GM21528 (cell line): ENCODE measurements at regions not wholly inside any gene's neighbourhood (a gene's known extent, or its start where the extent isn't known, plus 50 kb on each side); places are given as distances from the start of the nearest gene placed in this dataset.
"Not testable (repeated sequence)": the region's sequence is repeated elsewhere in the genome, so short reads cannot be mapped to it uniquely, and the experiment has no call there.

ENCODE experiments used
- ATAC-seq: cut with Tn5 transposase; IDR thresholded peaks from one replicate; pipeline ENCODE4 v1.9.1; 2021; ENCODE audit warnings: mild to moderate bottlenecking, moderate library complexity; ENCODE audit not compliant: unreplicated experiment, low FRiP score

DNA sequence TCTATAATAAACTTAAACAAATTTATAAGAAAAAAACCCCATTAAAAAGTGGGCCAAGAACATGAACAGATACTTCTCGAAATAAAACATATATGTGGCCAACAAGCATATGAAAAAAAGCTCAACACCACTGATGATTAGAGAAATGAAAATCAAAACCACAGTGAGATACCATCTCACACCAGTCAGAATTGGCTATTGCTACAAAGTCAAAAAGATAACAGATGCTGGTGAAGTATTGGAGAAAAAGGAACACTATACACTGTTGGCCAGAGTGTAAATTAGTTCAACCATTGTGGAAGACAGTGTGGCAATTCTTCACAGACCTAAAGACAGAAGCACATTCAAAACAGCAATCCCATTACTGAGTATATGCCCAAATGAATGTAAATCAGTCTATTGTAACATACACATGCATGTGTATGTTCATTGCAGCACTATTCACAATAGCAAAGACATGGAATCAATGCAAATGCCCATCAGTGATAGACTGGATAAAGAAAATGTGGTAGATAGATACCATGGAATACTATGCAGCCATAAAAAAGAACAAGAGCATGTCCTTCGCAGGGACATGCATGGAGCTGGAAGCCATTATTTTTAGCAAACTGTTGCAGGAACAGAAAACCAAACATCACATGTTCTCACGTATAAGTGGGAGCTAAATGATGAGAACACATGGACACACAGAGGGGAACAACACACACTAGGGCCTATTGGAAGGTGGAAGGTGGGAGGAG, 313.4 kb downstream of the GATA3 start:
- not testable (repeated sequence) for ATAC-seq

DNA sequence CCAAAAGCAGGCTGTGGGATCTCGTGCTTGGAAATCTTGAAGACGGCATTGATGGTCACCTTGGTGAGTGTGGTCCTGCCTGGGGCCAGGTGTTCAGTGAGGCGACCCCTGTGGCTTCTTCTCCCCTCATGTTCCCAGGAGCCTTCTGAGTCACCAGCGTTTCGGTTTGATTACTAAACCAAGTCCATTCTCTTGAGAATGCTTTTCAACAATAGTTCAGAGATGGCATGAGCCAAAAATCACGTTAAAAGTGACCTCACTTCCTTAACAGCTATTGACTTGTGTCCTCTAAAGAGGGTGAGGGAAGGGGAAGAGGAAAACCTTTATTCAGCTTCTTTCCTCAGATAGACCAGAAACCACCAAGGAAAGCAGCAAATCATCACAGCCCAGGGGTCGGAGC, 315.2 kb downstream of the GATA3 start:
- no peak for ATAC-seq

DNA sequence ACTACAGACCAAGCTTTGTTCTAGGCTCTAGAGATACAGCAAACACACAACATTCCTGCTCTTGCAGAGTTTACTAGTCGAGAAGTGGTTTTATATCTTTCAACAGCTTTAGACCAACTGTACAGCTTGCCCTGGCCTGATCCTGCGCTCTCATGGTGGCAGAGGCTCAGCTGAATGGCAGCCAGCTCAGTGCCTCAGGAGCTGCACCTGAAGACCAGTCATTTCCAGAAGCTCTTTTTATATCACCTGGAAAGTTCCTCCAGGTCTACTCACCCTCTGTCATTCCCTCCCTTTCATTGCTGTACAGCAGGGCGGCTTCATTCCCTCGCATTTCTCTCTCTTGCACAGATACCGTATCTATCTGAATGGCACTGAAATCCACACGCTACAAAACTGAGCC, 319.8 kb downstream of the GATA3 start:
- no peak for ATAC-seq

DNA sequence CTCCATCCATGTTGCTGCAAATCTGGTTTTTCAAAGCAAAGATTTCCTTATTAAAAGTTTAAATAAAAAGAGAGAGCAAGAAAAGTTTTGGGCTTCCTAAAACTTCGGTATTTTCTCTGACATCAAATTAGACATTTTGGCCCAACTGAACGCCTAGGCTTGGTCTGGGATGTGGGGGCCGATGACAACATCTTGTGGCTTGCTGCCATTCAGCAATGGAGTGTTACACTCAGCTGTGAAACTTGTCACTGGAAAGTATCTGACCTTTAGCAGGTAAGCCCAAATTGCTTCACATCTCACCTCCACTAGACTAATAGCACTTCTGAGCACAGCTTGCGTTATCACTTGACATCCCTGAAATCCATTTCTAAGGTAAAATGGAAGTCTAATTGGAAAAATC, 320.6 kb downstream of the GATA3 start:
- no peak for ATAC-seq

DNA sequence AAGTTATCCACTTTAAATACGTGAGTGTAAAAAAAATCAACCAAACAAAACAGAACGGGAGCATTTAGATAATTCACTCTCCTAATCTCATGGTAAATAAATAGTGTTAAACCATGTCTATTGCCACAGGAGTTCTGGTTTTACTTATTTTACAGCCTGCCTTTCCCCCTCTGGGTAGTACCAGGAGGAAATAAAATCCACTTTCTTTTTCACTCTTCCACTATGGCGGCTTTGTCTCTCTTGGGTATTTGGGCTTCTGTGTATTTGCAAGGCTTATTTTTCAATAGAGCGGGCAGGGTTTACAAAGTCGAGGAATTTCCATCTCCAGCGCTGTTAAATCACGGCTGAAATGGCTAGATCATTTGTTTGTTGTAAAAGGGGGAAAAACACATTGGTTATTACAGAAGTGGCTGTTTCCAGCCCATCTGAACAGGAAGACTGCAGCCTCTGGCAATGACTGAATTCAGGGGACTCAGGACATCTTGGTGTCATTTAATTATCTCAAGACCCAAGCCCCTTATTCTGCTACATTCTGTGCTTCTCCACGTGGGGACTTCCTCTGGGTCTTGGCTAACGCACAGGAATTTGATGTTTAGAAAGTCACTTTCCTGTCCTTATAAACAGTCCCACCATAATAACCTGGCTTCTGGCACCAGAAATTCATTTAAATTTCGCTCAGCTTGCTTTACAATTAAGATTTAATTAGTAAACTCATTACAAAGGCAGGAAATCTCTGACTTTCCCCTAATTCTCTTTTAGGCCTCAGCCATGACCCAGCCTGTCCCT, 323.9 kb downstream of the GATA3 start:
- ATAC-seq, result no peak

DNA sequence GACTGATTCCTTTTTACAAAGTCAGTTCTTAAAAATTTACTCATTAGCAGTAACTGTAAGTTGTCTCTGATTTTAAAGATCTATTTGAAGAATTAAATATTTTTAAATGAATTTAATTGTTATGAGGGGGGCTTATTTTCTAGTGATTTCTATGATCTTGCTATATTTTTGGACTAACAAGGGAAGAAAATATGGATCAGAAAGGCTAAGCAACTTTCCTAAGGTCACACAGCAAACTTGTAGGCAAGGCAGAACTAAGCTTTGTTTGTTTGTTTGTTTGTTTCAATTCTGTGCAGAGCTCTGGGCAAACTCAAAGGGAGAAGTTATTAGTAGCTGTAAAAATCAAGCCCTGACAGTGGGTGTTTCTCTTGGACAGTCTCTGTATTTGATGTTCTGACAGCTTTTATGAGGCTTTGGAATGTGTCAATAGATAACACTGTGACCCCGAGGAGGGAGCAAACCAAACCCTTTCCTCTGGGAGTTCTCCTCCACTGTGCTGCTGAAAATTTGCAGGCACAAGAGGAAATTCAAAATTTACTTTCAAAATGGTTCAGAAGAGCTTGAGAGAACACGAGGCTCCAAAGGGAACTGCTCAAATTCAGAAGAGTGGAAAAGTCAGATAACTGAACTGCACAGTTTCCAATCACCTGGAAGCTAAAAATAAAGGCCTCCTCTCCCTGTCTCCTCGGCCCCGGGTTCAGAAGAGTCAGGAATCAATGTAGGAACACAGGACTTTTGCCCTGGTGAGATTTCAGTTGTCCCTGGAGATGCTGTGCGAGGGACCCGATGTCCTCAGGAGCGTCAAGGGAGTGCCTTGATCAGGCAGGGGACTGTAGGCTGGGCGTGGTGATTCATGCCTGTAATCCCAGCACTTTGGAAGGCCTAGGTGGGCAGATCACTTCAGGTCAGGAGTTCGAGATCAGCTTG, 325.7 kb downstream of the GATA3 start:
- ATAC-seq, result no peak

DNA sequence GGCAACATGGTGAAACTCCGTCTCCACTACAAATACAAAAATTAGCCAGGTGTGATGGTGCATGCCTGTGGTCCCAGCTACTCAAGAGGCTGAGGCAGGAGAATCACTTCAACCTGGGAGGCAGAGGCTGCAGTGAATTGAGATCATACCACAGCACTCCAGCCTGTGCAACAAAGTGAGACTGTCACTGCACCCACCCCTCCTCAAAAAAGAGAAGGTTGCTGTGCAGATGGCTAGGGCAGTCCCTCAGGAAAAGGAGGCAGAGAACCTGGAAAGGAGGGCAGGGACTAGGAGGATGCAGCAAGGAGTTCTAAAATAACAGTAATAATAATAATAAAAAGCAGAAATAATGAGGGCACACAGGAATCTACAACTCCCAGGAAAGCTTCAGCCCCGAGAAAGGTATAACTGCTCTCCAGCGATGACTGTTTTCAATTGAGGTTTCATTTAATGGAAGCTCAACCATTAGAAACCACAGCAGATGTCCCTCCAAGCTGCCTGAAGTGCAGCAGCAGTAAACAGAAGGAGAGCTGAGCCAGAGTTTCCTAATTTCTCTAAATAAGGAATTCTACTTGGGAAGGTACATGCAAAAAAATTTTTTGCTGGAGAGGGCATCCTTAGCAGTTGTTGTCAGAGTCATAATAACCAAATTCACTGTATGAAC, 326.5 kb downstream of the GATA3 start:
- no peak for ATAC-seq

DNA sequence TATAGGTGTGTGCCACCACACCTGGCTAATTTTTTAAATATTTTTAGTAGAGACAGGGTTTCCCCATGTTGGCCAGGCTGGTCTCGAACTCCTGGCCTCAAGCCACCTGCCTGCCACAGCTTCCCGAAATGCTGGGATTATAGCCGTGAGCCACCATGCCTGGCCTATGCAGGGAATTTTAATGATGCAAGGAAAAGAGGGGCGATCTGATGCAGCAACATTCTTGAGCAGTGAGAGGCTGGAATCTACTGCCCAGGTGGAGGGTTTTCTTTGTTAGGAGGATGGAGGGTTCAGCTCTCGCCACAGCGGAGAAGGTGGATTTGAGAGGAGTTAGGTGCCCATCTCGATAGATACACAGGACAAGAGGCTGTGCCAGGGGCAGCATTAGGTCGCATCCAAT, 332.3 kb downstream of the GATA3 start:
- ATAC-seq, result no peak

DNA sequence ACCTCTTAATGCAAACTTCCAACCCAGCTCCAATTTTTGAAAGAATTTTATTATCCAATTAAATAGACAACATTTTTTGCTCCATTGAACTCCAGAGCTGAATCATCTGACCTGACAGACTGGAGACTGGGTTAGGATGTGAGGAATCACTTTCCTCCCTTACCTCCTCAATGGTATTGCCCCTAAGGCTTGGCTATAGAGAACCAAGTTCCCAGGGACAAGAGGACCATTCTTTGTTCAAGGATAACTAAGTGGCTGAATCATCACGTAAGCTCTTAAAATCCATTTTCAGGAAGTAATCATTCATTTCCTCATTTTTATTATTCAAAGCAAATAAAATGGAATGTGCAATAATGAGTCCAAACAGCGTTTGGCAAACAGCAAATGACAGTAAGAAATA, 335.1 kb downstream of the GATA3 start:
- no peak for ATAC-seq

DNA sequence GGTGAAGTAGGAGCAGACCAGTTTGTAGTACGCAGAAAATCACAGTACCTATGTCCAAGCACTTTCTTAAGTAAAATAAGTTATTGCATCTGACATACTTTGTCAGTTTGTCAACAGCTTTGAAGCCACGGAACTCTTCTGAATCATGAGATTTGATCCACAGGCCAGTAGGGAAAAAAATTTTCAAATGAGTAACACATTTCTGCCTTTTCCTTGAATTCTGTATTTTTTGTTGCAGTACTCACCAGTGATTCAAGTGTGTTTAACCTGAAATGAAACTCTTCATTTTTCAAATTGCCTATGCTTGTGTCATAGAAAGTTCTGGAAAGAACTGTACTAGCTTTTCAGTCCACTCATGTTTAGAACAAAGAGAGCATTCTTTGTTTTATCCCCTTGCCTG, 337.7 kb downstream of the GATA3 start:
- ATAC-seq, result no peak

DNA sequence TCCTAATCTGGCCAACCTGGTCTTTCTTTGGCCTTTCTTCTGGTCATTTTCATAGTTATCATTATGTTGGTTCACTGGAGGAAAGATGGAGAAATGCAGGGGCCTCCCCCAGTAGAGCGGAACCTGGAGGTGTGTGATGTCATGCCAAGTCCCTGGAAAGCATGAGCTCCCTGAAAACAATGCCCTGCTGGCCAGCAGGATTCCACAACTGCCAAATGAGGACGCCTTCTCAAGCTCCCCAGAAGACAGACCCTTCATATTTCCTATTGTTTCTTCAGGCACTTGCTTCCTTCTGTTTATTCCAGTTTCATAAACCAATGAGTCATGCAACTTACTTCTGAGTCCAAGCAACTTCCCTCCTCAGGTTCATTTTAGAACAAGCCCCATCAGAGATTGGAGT, 339.0 kb downstream of the GATA3 start:
- no peak for ATAC-seq

DNA sequence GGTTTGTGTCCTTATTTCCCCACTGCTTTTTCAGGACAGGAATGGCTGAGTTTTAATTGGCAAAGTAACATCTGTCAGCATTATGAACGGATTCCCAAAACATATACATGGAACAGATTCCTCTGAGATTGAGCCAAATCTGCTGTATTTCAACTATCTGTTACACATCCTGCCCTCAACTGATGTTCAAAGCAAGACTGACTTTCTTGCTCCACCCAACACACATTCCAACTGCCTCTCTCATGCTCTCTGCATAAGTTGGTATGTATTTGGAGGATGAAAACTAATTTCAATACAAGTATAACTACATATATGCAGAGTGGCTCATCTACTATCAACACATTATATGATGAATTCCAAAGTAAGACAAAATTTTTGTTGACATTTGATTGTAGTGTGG, 342.2 kb downstream of the GATA3 start:
- no peak for ATAC-seq

DNA sequence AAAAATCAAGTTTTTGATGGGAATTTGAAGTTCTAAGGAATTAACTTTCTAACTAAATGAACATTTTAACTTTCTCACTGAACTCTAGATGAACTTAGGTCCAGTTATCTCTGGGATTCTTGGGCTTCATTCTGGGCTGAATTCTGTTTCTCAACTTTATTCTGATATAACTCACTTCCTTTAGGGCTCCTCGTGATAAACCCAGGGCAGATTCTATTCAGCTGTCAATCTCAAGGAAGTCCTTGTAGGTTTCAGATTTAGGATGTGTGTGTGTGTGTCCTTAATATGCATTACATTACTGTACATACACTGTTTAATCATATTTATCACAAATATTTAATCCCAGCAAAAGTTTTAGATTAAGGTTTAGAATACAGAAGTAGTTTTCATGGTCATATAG, 344.3 kb downstream of the GATA3 start:
- ATAC-seq, result no peak

DNA sequence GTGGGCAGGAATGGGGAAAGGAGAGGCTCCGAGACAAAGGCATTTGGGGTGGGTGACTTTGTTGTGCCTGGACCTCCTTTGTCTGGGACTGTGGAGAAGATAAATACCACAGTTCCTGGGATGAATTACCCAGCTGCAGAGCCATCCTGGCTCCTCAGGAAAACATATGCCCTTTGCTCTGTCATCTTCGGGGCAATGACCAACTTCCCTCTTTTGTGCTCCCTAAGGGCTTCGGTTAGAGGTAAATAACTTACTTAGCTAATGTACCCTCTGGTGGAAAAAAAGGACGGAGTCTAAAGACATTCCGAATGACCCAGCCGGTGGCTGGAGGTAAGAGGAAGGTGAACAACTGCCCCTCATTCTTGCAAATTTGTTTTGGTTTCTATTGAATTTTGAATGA, 345.7 kb downstream of the GATA3 start:
- no peak for ATAC-seq

DNA sequence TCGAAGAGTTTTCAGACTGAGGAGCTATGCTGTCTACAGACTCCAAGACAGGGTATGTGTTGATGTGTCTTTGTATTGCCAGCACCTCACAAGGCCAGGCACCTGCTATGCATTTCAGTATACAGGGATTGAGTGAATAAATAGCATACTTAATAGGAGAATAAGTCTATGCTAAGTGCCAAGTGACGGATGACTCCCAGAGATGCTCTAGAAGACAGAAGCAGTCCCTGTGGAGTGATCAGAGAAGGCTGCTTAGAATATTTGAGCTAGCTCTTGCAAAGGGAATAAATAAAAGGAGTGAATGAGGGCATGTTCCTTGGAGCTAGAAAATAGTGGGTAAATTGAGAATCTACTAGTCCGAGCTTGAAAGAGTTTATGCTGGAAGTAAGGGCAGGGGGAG, 346.4 kb downstream of the GATA3 start:
- no peak for ATAC-seq

DNA sequence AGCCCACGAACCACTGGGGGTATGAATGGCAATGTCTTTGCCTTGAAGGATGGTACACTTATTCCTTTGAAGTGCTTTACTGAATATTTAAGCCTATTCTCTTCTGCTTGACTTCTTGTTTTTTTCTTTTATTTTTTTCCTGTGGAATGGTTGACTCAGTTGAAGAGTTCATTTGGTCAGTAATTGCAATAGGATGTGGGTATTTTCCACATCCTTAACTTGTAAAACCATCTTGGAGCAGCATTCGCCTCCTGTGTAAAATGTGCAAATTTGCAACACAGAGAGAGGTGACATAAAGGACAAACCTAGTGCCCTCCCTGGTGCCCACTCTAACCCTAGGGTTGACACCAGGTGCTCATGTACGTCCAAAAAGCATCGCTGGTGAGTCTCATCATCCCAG, 347.0 kb downstream of the GATA3 start:
- ATAC-seq, result no peak

DNA sequence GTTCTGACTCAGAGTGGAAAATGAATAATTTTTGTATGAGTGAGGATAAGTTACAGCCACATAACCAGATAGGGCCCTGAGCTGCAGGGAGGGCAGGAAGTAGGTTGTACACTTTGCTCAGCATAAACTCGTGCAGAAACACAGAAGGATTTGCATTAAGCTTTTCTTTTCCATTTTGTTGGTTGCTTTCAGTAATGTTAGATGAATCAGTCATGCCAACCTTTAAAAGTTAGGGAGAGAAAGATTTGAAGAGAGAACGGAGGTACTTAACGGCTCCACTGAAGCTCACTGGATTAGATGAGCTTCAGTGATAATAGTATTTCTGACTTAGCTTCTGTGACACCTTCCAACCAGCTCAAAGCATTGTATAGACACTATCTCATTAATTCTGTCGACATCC, 348.1 kb downstream of the GATA3 start:
- ATAC-seq, result no peak

DNA sequence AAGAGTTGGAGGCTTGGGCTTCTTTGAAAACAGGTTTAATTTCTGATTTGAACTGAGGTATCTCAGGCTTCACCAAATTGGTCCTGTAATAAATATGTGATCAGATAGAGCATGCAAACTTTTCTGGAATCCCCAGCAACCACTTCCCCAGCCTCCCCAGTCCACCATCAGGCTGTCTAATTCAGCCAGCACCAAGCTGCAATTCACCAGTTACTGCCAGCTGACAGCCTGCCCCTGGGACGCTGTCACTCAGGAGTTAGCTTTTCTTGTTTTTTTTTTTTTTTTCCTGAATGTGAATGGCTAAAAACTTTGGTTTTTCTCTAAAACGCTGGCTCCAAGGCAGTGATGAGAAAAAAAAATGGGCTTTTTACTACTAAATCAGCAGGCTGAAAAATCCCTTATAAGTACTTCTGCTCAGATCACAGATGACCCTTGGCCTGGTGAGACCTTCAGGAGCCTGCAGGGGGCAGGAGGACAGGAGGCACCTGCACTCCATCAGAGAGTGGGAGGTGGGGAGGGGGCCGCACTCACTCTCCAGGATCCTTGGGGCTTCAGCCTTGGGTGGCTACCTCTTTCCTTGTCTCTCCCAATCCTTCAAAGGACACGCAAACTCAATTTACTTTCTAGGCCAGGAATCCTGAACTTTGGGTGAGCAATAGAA, 349.4 kb downstream of the GATA3 start:
- no peak for ATAC-seq

DNA sequence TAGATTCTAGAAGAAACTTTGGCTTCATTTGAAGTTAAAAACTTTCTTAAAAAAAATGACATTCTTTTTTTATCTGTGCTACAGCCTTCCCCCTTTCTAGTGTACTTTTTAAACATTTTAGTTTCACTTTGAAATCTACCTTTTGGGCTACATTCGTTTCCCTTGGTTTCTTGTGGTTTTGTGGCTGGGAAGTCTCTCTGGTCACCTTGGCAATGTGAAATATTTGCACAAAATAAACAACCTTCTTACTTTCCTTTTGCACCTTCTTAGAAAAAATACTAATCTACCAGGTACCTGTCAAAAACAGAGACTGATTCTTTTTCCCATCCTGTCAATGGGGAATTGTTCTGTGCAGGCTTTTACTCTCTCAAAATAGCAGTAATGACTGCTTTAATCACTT, 350.2 kb downstream of the GATA3 start:
- ATAC-seq, result peak; percentile 60

DNA sequence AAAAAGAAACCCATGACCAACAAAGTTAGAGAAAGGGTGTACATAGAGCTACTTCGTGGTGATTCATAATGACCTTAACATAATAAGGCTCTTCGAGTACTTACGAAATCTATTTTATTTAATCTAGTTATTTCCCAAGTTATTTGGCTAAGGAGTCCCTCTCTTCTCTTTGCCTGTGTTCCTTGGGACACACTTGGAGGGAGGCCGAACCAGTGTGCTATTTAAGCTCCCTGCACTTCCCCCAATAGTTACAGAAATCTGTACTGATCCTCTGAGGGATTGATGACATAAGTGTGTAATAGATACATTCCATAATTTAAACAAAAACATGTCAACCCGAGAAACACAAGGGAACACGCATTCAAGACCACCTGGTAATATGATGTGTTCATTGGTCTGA, 351.1 kb downstream of the GATA3 start:
- ATAC-seq, result no peak
